HG02981 (cell line): ENCODE measurements at regions not wholly inside any gene's neighbourhood (a gene's known extent, or its start where the extent isn't known, plus 50 kb on each side); places are given as distances from the start of the nearest gene placed in this dataset.
"Not testable (repeated sequence)": the region's sequence is repeated elsewhere in the genome, so short reads cannot be mapped to it uniquely, and the experiment has no call there.

Experiments used
- ATAC-seq: cut with Tn5 transposase; IDR thresholded peaks from one replicate; pipeline ENCODE4 v1.9.1; 2021; ENCODE audit warnings: mild to moderate bottlenecking, moderate library complexity; ENCODE audit not compliant: unreplicated experiment

GRCh38 chr9:102202126-102202525, 463.7 kb upstream of the GRIN3A start:
- no peak for ATAC-seq

GRCh38 chr9:102185962-102186361, 447.5 kb upstream of the GRIN3A start:
- ATAC-seq: no peak

GRCh38 chr9:102185371-102185770, 446.9 kb upstream of the GRIN3A start:
- ATAC-seq: no peak

GRCh38 chr9:102178811-102179210, 440.4 kb upstream of the GRIN3A start:
- no peak for ATAC-seq

- ATAC-seq: not testable (repeated sequence)
Observed at GRCh38 chr9:102174202-102174601, 435.8 kb upstream of the GRIN3A start.

- no peak for ATAC-seq
Observed at GRCh38 chr9:102164247-102164646, 425.8 kb upstream of the GRIN3A start.

- ATAC-seq: not testable (repeated sequence)
Observed at GRCh38 chr9:102153081-102153480, 414.6 kb upstream of the GRIN3A start.

GRCh38 chr9:102135768-102136167, 397.3 kb upstream of the GRIN3A start:
- ATAC-seq: no peak

- no peak for ATAC-seq
Observed at GRCh38 chr9:102124465-102124864, 386.0 kb upstream of the GRIN3A start.

GRCh38 chr9:102114557-102114956, 376.1 kb upstream of the GRIN3A start:
- ATAC-seq: no peak

- no peak for ATAC-seq
Observed at GRCh38 chr9:102113191-102113590, 374.7 kb upstream of the GRIN3A start.

- no peak for ATAC-seq
Observed at GRCh38 chr9:102106439-102106838, 368.0 kb upstream of the GRIN3A start.

- no peak for ATAC-seq
Observed at GRCh38 chr9:102101723-102102122, 363.3 kb upstream of the GRIN3A start.

- ATAC-seq: no peak
Observed at GRCh38 chr9:102087141-102087540, 348.7 kb upstream of the GRIN3A start.

- no peak for ATAC-seq
Observed at GRCh38 chr9:102085548-102085947, 347.1 kb upstream of the GRIN3A start.

- no peak for ATAC-seq
Observed at GRCh38 chr9:102072059-102072764, 333.8 kb upstream of the GRIN3A start.

- ATAC-seq: no peak
Observed at GRCh38 chr9:102069969-102070368, 331.5 kb upstream of the GRIN3A start.

GRCh38 chr9:102054811-102055210, 316.4 kb upstream of the GRIN3A start:
- ATAC-seq: no peak

- ATAC-seq: no peak
Observed at GRCh38 chr9:102049586-102050246, 311.3 kb upstream of the GRIN3A start.

GRCh38 chr9:102047549-102047948, 309.1 kb upstream of the GRIN3A start:
- ATAC-seq: no peak

- no peak for ATAC-seq
Observed at GRCh38 chr9:102044133-102044532, 305.7 kb upstream of the GRIN3A start.

GRCh38 chr9:102038006-102038405, 299.6 kb upstream of the GRIN3A start:
- ATAC-seq: peak; percentile 59

GRCh38 chr9:102035929-102036328, 297.5 kb upstream of the GRIN3A start:
- peak; percentile 77 for ATAC-seq
